H1 (cell line): ENCODE measurements at regions not wholly inside any gene's neighbourhood (a gene's known extent, or its start where the extent isn't known, plus 50 kb on each side); places are given as distances from the start of the nearest gene placed in this dataset.

Experiments
- CTCF ChIA-PET: fragments of 300-600 bp; sonication (Branson Sonifier 250); formaldehyde crosslinking; loops from one replicate; lab custom pipeline; 2021; ENCODE audit not compliant: partially characterized antibody; lab: Charles Lee
- POLR2A ChIA-PET: fragments of 300-600 bp; sonication (Branson Sonifier 250); formaldehyde crosslinking; loops from one replicate; lab custom pipeline; 2021; ENCODE audit warnings: inconsistent platforms; ENCODE audit not compliant: partially characterized antibody; lab: Charles Lee
- DNase-seq, 2 experiments: peaks; one replicate each; pipeline versions ENCODE4 v3.0.0 to v3.0.0-alpha.2; 2010 to 2022; ENCODE audit warnings: low spot score in 2 of 2, low read depth in 1 of 2, mixed read lengths in 1 of 2
- FAIRE-seq: peaks from 2 replicates; lab custom pipeline; 2011; peaks lifted over from hg19 to GRCh38; lab: Jason Lieb, UNC
- H2AFZ ChIP-seq: 2 replicates; pipeline ENCODE4 v1.8.1; 2012; ENCODE audit warnings: low read length, inconsistent platforms
- H2AK5ac ChIP-seq: 2 replicates; pipeline ENCODE4 v1.6.1; 2013; ENCODE audit warnings: low read depth, low read length
- H2BK120ac ChIP-seq: replicated peaks from 2 replicates; pipeline ENCODE3; 2013; ENCODE audit warnings: low read depth, low read length, inconsistent platforms
- H2BK12ac ChIP-seq: 2 replicates; pipeline ENCODE4 v1.6.1; 2013; ENCODE audit warnings: low read depth, low read length
- H2BK15ac ChIP-seq: 2 replicates; pipeline ENCODE4 v1.6.1; 2013; ENCODE audit warnings: low read length
- H2BK20ac ChIP-seq: 2 replicates; pipeline ENCODE4 v1.6.1; 2013; ENCODE audit warnings: low read length
- H2BK5ac ChIP-seq: 2 replicates; pipeline ENCODE4 v1.6.1; 2013; ENCODE audit warnings: low read depth, low read length
- H3K14ac ChIP-seq: 2 replicates; pipeline ENCODE4 v1.6.1; 2013; ENCODE audit warnings: inconsistent platforms; ENCODE audit not compliant: insufficient read length
- H3K18ac ChIP-seq: 2 replicates; pipeline ENCODE4 v1.6.1; 2013; ENCODE audit warnings: low read length; ENCODE audit errors: extremely low read depth
- H3K23ac ChIP-seq: 2 replicates; pipeline ENCODE4 v1.6.1; 2013; ENCODE audit warnings: inconsistent platforms; ENCODE audit not compliant: insufficient read length
- H3K23me2 ChIP-seq: 2 replicates; pipeline ENCODE4 v1.6.1; 2013; ENCODE audit warnings: low read depth, low read length
- H3K27ac ChIP-seq: 2 replicates; pipeline ENCODE4 v1.6.1; 2011; ENCODE audit warnings: low read depth, low read length, inconsistent platforms
- H3K27me3 ChIP-seq, 4 experiments: replicated peaks in 1 of 4; 1 replicate in 1 of 4; 2 replicates in 3 of 4; pipeline versions ENCODE4 v1.6.1 to v1.8.1; 2011 to 2013; ENCODE audit warnings: low read length in 3 of 4, mild to moderate bottlenecking in 3 of 4, inconsistent platforms in 2 of 4, mixed read lengths in 2 of 4, moderate library complexity in 1 of 4; ENCODE audit not compliant: control insufficient read depth in 3 of 4, insufficient read depth in 3 of 4; ENCODE audit errors: extremely low read depth in 1 of 4
- H3K36me3 ChIP-seq, 4 experiments: 2 replicates each; pipeline versions ENCODE4 v1.6.1 to v1.8.1; 2011 to 2013; ENCODE audit warnings: mild to moderate bottlenecking in 4 of 4, low read length in 3 of 4, moderate library complexity in 2 of 4, control low read depth in 1 of 4, inconsistent platforms in 1 of 4; ENCODE audit not compliant: insufficient read depth in 4 of 4, control insufficient read depth in 2 of 4
- H3K4ac ChIP-seq: replicated peaks from 2 replicates; pipeline ENCODE3; 2013; ENCODE audit warnings: low read length, low read depth, mixed read lengths, inconsistent platforms; ENCODE audit not compliant: insufficient read length
- H3K4me1 ChIP-seq, 4 experiments: replicated peaks in 1 of 4; 1 replicate in 1 of 4; 2 replicates in 3 of 4; pipeline versions ENCODE4 v1.6.1 to v1.8.1; 2011 to 2013; ENCODE audit warnings: low read length in 3 of 4, inconsistent platforms in 2 of 4, mixed read lengths in 1 of 4; ENCODE audit not compliant: insufficient read depth in 4 of 4, control insufficient read depth in 3 of 4
- H3K4me2 ChIP-seq, 2 experiments: 2 replicates each; pipeline versions ENCODE4 v1.6.1 to v1.8.1; 2011 to 2013; ENCODE audit warnings: low read depth in 2 of 2, low read length in 2 of 2, control low read depth in 1 of 2, inconsistent platforms in 1 of 2, mild to moderate bottlenecking in 1 of 2; ENCODE audit not compliant: insufficient read depth in 1 of 2
- H3K4me3 ChIP-seq, 4 experiments: fragments of 200-600, 300-600 bp in 1 of 4; sonication (generic), shearing (Covaris generic), sonication (Bioruptor Twin) in 1 of 4; 2 replicates each; pipeline versions ENCODE4 v1.5.1 to v1.8.1; 2011 to 2016; ENCODE audit warnings: low read length in 4 of 4, low read depth in 3 of 4, control low read depth in 2 of 4, inconsistent platforms in 2 of 4, mild to moderate bottlenecking in 2 of 4, mixed read lengths in 1 of 4, moderate library complexity in 1 of 4; ENCODE audit not compliant: insufficient read depth in 2 of 4; ENCODE audit errors: extremely low read depth in 1 of 4
- H3K56ac ChIP-seq: replicated peaks from 2 replicates; pipeline ENCODE3; 2013; ENCODE audit warnings: low read depth, mild to moderate bottlenecking, mixed read lengths, low read length, inconsistent platforms; ENCODE audit not compliant: insufficient read length
- H3K79me1 ChIP-seq: 2 replicates; pipeline ENCODE4 v1.6.1; 2013; ENCODE audit warnings: low read depth, low read length, control low read depth
- H3K79me2 ChIP-seq, 2 experiments: 2 replicates each; pipeline versions ENCODE4 v1.6.1 to v1.8.1; 2012 to 2013; ENCODE audit warnings: low read length in 2 of 2, mild to moderate bottlenecking in 2 of 2, inconsistent platforms in 1 of 2; ENCODE audit not compliant: insufficient read depth in 2 of 2, control insufficient read depth in 1 of 2
- H3K9ac ChIP-seq, 4 experiments: replicated peaks in 1 of 4; 1 replicate in 1 of 4; 2 replicates in 3 of 4; pipeline versions ENCODE4 v1.6.1 to v1.8.1; 2011 to 2013; ENCODE audit warnings: low read depth in 3 of 4, low read length in 3 of 4, control low read depth in 2 of 4, mild to moderate bottlenecking in 2 of 4, moderate library complexity in 2 of 4, inconsistent platforms in 1 of 4; ENCODE audit errors: extremely low read depth in 1 of 4
- H3K9me3 ChIP-seq, 2 experiments: 2 replicates each; pipeline versions ENCODE4 v1.6.1 to v1.8.1; 2012 to 2013; ENCODE audit warnings: mild to moderate bottlenecking in 2 of 2, moderate library complexity in 2 of 2, control low read depth in 1 of 2, inconsistent platforms in 1 of 2, low read depth in 1 of 2, low read length in 1 of 2, mixed read lengths in 1 of 2; ENCODE audit not compliant: insufficient read depth in 2 of 2
- H4K20me1 ChIP-seq, 2 experiments: replicated peaks in 1 of 2; 2 replicates each; pipeline versions ENCODE3 to v1.8.1; 2011 to 2013; ENCODE audit warnings: inconsistent platforms in 2 of 2, low read length in 2 of 2, mild to moderate bottlenecking in 1 of 2; ENCODE audit not compliant: insufficient read depth in 2 of 2, control insufficient read depth in 1 of 2
- H4K5ac ChIP-seq: 2 replicates; pipeline ENCODE4 v1.6.1; 2013; ENCODE audit warnings: low read length, low read depth, mixed read lengths, inconsistent platforms; ENCODE audit not compliant: insufficient read length
- H4K8ac ChIP-seq: 2 replicates; pipeline ENCODE4 v1.8.0; 2013; ENCODE audit warnings: mild to moderate bottlenecking, moderate library complexity, low read length, inconsistent platforms; ENCODE audit not compliant: insufficient read depth; ENCODE audit errors: extremely low read depth
- H4K91ac ChIP-seq: replicated peaks from 2 replicates; pipeline ENCODE3; 2013; ENCODE audit warnings: low read length, mixed read lengths, inconsistent platforms; ENCODE audit not compliant: insufficient read length
- BRCA1 ChIP-seq: IDR thresholded peaks from 2 replicates; pipeline ENCODE4 v1.6.1; 2012; ENCODE audit warnings: low read depth, low read length, improper control_type of control experiment
- CBX5 ChIP-seq: fragments of 300-800, 300-1000 bp; sonication (generic); IDR thresholded peaks from 2 replicates; pipeline ENCODE4 v1.7.1; 2016; ENCODE audit warnings: antibody characterized with exemption, low read length, low read depth
- CEBPB ChIP-seq: IDR thresholded peaks from 2 replicates; pipeline ENCODE4 v1.6.1; 2012; ENCODE audit warnings: low read depth, low read length
- CREB1 ChIP-seq: IDR thresholded peaks from 2 replicates; pipeline ENCODE4 v1.6.1; 2012; ENCODE audit warnings: inconsistent platforms
- CTBP2 ChIP-seq: IDR thresholded peaks from 2 replicates; pipeline ENCODE4 v1.7.0; 2011; ENCODE audit warnings: borderline replicate concordance, mild to moderate bottlenecking, moderate library complexity, mixed read lengths, low read length; ENCODE audit not compliant: insufficient read depth, insufficient read length
- EZH2 ChIP-seq: fragments of 200-600 bp; sonication (generic); IDR thresholded peaks from 2 replicates; pipeline ENCODE4 v1.7.1; 2012; ENCODE audit warnings: low read depth, mild to moderate bottlenecking, moderate library complexity, low read length, inconsistent platforms; ENCODE audit not compliant: severe bottlenecking
- HDAC2 ChIP-seq, 2 experiments: fragments of 300-600 bp in 1 of 2; sonication (generic) in 1 of 2; IDR thresholded peaks; 2 replicates each; pipeline ENCODE4 v1.6.1; 2011 to 2012; ENCODE audit warnings: low read depth in 2 of 2, low read length in 2 of 2, mild to moderate bottlenecking in 2 of 2, moderate library complexity in 2 of 2, borderline replicate concordance in 1 of 2, inconsistent platforms in 1 of 2
- MAFK ChIP-seq: IDR thresholded peaks from 2 replicates; pipeline ENCODE4 v1.6.1; 2012; ENCODE audit warnings: low read depth, mild to moderate bottlenecking, improper control_type of control experiment, low read length
- RFX5 ChIP-seq: IDR thresholded peaks from 2 replicates; pipeline ENCODE4 v1.6.1; 2011; ENCODE audit warnings: low read depth, low read length, improper control_type of control experiment, borderline replicate concordance
- SIX5 ChIP-seq: IDR thresholded peaks from 2 replicates; pipeline ENCODE4 v1.6.1; 2011; ENCODE audit warnings: mild to moderate bottlenecking, low read depth, low read length
- SUZ12 ChIP-seq: fragments of 200-600 bp; sonication (generic); IDR thresholded peaks from 2 replicates; pipeline ENCODE4 v1.6.1; 2012; ENCODE audit warnings: mild to moderate bottlenecking, inconsistent platforms, low read length, moderate library complexity, mixed read lengths
- TAF1 ChIP-seq: IDR thresholded peaks from 2 replicates; pipeline ENCODE4 v1.6.1; 2011; ENCODE audit warnings: mild to moderate bottlenecking, low read depth, low read length
- WGBS, 2 experiments: shearing (Covaris generic) in 1 of 2; methylation state at CpG; one replicate each; pipeline versions ENCODE4 v1.1.6 to v1.1.7; 2013 to 2015; ENCODE audit warnings: low lambda C conversion rate in 2 of 2, mixed read lengths in 2 of 2, inconsistent platforms in 1 of 2, low coverage in 1 of 2, missing lambda C conversion rate in 1 of 2; ENCODE audit not compliant: insufficient replicate concordance in 2 of 2, insufficient coverage in 1 of 2, insufficient read length in 1 of 2; ENCODE audit errors: extremely low coverage in 1 of 2, missing lambda C conversion rate in 1 of 2; 5-methylcytosine and 5-hydroxymethylcytosine counted together

GRCh38 chr14:87323191-87323590 lies 669.8 kb downstream of the GALC start:
- Histone ChIP-seq H3K18ac (no peak overlapping the region), H2BK15ac (no peak overlapping the region), H3K56ac (no peak overlapping the region), H3K9me3 (no peaks in the 10 kb centered on the region), H3K36me3 (no peaks in the 10 kb centered on the region), H3K4ac (no peak overlapping the region), H3K27ac (no peak overlapping the region), H3K14ac (no peak overlapping the region), H4K5ac (no peak overlapping the region), H4K8ac (no peak overlapping the region), H2BK12ac (no peak overlapping the region), H3K4me3 (no peak overlapping the region), H3K79me1 (no peaks in the 10 kb centered on the region), H3K23me2 (no peaks in the 10 kb centered on the region), H2AFZ (no peak overlapping the region), H3K4me2 (no peak overlapping the region), H3K27me3 (no peaks in the 10 kb centered on the region), H3K9ac (no peak overlapping the region), H3K79me2 (no peaks in the 10 kb centered on the region), H2BK5ac (no peak overlapping the region), H3K4me1 (no peaks in the 10 kb centered on the region), H4K20me1 (no peaks in the 10 kb centered on the region), H3K23ac (no peak overlapping the region), H2AK5ac (no peak overlapping the region), H2BK120ac (no peak overlapping the region), H2BK20ac (no peak overlapping the region), H4K91ac (no peak overlapping the region)
- no peak for DNase-seq
- TF ChIP-seq MAFK (no peak), CBX5 (no peak), TAF1 (no peak), HDAC2 (IDR thresholded peaks at IDR 0.05; ENCODE audit: borderline replicate concordance in 1 of 2, low read depth in 2 of 2, low read length in 2 of 2) (no peak), RFX5 (no peak), SUZ12 (no peak), CTBP2 (no peak), SIX5 (no peak), BRCA1 (no peak), CEBPB (no peak), EZH2 (no peak), CREB1 (no peak)
- CTCF ChIA-PET: no interaction called here
- 91% methylated on average over 2 of the region's 2 CpGs; no CpG with 5 or more reads in 1 of the 2 experiments for WGBS, 2 experiments
- no peak for FAIRE-seq
- POLR2A ChIA-PET: no interaction called here
